ENCODE measurements at regions not wholly inside any gene's neighbourhood (a gene's known extent, or its start where the extent isn't known, plus 50 kb on each side); places are given as distances from the start of the nearest gene placed in this dataset.

- CTCF ChIA-PET, result no interaction called here
- TF ChIP-seq CTCF (IDR thresholded peaks at IDR 0.05), result no peak
- H3K9me3 Mint-ChIP-seq, result no peaks in the 10 kb centered on the region
Observed at GRCh38 chr20:19013907-19014306, 198.5 kb upstream of the SLC24A3 start.

DNA sequence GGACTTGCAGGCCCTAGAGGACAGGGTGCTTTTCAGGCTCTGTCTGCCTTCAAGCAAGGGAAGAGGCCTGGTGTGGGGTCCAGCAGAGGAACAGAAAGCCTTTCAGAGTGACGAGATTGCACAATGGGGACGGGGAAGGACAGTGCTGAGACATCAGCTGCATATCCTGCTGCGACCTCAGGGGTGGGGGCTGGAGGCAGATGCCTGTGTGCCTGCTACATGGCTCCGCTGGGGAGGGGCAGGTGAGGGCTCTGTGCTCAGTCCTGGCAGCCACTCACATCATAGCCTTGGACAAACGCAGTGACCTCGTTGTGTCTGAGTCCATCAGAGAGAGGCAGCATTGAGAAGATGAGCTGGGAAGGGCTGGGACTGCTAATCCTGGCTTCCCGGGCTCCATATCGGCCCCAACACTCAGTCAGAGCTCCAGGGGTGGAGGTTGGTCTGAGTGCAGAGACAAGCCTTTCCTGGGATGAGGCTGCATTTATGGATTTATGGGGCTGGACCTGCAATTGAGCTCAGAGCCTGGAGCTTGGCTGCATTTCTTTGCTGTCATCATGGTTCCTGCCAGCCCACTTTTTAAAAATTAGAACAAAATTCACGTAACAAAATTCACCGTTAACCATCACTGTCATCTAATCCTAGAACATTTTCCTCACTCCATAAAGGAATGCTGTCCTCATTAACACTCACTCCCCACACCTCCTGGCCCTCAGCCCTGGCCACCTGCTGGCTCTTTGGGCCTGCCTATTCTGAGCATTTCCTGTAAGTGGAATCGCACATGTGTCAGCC, 196.9 kb upstream of the SLC24A3 start:
- ATAC-seq (ENCODE audit: low read depth) (no peak), DNase-seq (no peak)
- CTCF ChIA-PET, result no interaction called here
- Mint-ChIP-seq H3K4me1 (no peaks in the 10 kb centered on the region), H3K27me3 (no peaks in the 10 kb centered on the region), H3K27ac (no peak overlapping the region), H3K4me3 (no peak overlapping the region), H3K9me3 (no peaks in the 10 kb centered on the region), H3K36me3 (ENCODE audit: low read depth) (no peaks in the 10 kb centered on the region)
- intact Hi-C loops (cut with micrococcal nuclease), result no loop called here
- TF ChIP-seq CTCF (IDR thresholded peaks at IDR 0.05), result no peak
- POLR2A ChIA-PET, result no interaction called here

More at GRCh38 chr20:19013907-19014306, 198.5 kb upstream of the SLC24A3 start:
- no peaks in the 10 kb centered on the region for H3K36me3 Mint-ChIP-seq (ENCODE audit: low read depth)
- no peaks in the 10 kb centered on the region for H3K4me1 Mint-ChIP-seq
- intact Hi-C loops (cut with micrococcal nuclease), result no loop called here
- ATAC-seq (ENCODE audit: low read depth) (no peak), DNase-seq (no peak)
- H3K27me3 Mint-ChIP-seq, result no peaks in the 10 kb centered on the region
- POLR2A ChIA-PET, result no interaction called here
- H3K27ac Mint-ChIP-seq, result no peak overlapping the region
- no peak overlapping the region for H3K4me3 Mint-ChIP-seq

DNA sequence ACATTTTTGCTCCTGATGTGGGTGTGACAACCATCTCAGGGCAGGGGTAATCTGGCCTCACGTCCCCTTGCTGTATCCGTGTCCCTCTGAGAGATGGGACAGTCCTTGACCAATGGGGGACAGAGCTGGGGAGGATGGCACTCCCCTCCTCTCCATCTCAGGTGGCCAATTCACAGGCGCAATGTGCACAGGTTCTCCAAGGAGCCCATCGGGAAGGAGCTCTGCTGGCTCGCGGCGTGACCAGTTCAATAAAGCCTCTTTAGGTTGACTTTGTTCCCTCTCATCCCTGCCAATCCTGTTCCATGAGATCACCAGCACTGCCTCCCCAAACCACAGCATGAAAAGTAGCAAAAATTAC, 196.3 kb upstream of the SLC24A3 start:
- Mint-ChIP-seq H3K4me3 (no peak overlapping the region), H3K27me3 (no peaks in the 10 kb centered on the region), H3K4me1 (no peaks in the 10 kb centered on the region), H3K27ac (no peak overlapping the region), H3K36me3 (ENCODE audit: low read depth) (no peaks in the 10 kb centered on the region), H3K9me3 (no peaks in the 10 kb centered on the region)
- TF ChIP-seq CTCF (IDR thresholded peaks at IDR 0.05), result no peak
- POLR2A ChIA-PET, result no interaction called here
- ATAC-seq (ENCODE audit: low read depth) (no peak), DNase-seq (no peak)
- intact Hi-C loops (cut with micrococcal nuclease), result no loop called here
- CTCF ChIA-PET, result no interaction called here

GRCh38 chr20:19017104-19017690, 195.2 kb upstream of the SLC24A3 start:
- intact Hi-C loops (cut with micrococcal nuclease), result no loop called here
- H3K4me1 Mint-ChIP-seq, result no peaks in the 10 kb centered on the region
- no peaks in the 10 kb centered on the region for H3K9me3 Mint-ChIP-seq
- no peak for DNase-seq
- TF ChIP-seq CTCF (IDR thresholded peaks at IDR 0.05), result no peak
- ChIA-PET POLR2A (no interaction called here), CTCF (no interaction called here)
- H3K36me3 Mint-ChIP-seq (ENCODE audit: low read depth), result no peaks in the 10 kb centered on the region
- no peak for ATAC-seq (ENCODE audit: low read depth)
- no peaks in the 10 kb centered on the region for H3K27me3 Mint-ChIP-seq
- H3K27ac Mint-ChIP-seq, result no peak overlapping the region
- H3K4me3 Mint-ChIP-seq, result no peak overlapping the region

DNA sequence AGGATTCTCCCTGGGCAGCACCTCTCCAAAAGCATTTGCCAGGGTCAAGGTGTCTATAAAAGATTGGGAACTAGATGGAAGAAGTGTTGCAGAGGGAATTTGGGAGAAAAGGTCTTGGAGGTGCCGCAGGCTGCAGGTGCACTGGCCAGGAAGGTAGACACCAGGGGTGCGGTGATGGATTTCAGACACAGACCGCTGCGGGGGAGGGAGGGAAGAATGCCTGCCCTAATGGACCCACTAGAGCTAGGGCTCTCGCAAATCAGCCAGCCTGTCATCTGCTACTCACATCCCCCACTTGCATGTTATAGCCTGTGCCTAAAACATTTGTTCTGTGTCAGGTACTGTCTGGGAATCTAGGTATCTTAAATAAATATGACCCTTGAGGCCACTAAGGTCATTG, 193.6 kb upstream of the SLC24A3 start:
- Mint-ChIP-seq H3K4me3 (no peak overlapping the region), H3K27me3 (peaks cover 5% of the 10 kb centered on the region), H3K9me3 (no peaks in the 10 kb centered on the region), H3K4me1 (no peaks in the 10 kb centered on the region), H3K36me3 (ENCODE audit: low read depth) (no peaks in the 10 kb centered on the region), H3K27ac (no peak overlapping the region)
- no peak for ATAC-seq (ENCODE audit: low read depth)
- DNase-seq, result no peak
- POLR2A ChIA-PET, result no interaction called here
- TF ChIP-seq CTCF (IDR thresholded peaks at IDR 0.05), result no peak
- intact Hi-C loops (cut with micrococcal nuclease), result no loop called here
- CTCF ChIA-PET, result no interaction called here
